CD8-positive, alpha-beta memory T cell (primary cell): ENCODE measurements at regions not wholly inside any gene's neighbourhood (a gene's known extent, or its start where the extent isn't known, plus 50 kb on each side); places are given as distances from the start of the nearest gene placed in this dataset.

ENCODE experiments used
- CTCF ChIA-PET: fragments of 350-600 bp; sonication (Branson Sonifier 250); formaldehyde crosslinking; loops from one replicate; lab custom pipeline; 2021; ENCODE audit warnings: antibody characterized with exemption; lab: Charles Lee
- POLR2A ChIA-PET: fragments of 350-600 bp; sonication (Branson Sonifier 250); formaldehyde crosslinking; loops from one replicate; lab custom pipeline; 2021; ENCODE audit warnings: antibody characterized with exemption; lab: Charles Lee
- DNase-seq, 5 donors: peaks; one replicate each; pipeline versions ENCODE4 v3.0.0 to v3.0.0-alpha.2; 2020 to 2022; ENCODE audit warnings: mixed read lengths in 1 of 5
- H3K27ac ChIP-seq: one replicate; pipeline ENCODE4 v1.7.0; 2013; ENCODE audit warnings: low read depth, mild to moderate bottlenecking, low read length, moderate library complexity
- H3K27me3 ChIP-seq: 2 replicates; pipeline ENCODE4 v1.7.0; 2013; ENCODE audit warnings: low read length, mild to moderate bottlenecking; ENCODE audit not compliant: insufficient read depth, poor library complexity, severe bottlenecking
- H3K36me3 ChIP-seq: 2 replicates; pipeline ENCODE4 v1.7.0; 2013; ENCODE audit warnings: mild to moderate bottlenecking, low read length, moderate library complexity; ENCODE audit not compliant: insufficient read depth
- H3K4me1 ChIP-seq: 2 replicates; pipeline ENCODE4 v1.7.0; 2013; ENCODE audit warnings: mild to moderate bottlenecking, low read length, moderate library complexity; ENCODE audit not compliant: insufficient read depth
- H3K4me3 ChIP-seq: 2 replicates; pipeline ENCODE4 v1.7.0; 2013; ENCODE audit warnings: mild to moderate bottlenecking, low read length
- H3K9me3 ChIP-seq: 2 replicates; pipeline ENCODE4 v1.7.0; 2013; ENCODE audit warnings: mild to moderate bottlenecking, low read length
- H3K27ac Mint-ChIP-seq, 8 donors: one replicate each; pipeline ENCODE4 v1.8.0; 2020 to 2021; ENCODE audit warnings: mixed read lengths in 8 of 8, mild to moderate bottlenecking in 6 of 8, inconsistent platforms in 3 of 8, moderate library complexity in 3 of 8
- H3K27me3 Mint-ChIP-seq, 2 donors: one replicate each; pipeline ENCODE4 v1.8.0; 2020 to 2021; ENCODE audit warnings: mixed read lengths in 2 of 2, mild to moderate bottlenecking in 1 of 2, moderate library complexity in 1 of 2
- H3K36me3 Mint-ChIP-seq, 3 donors: one replicate each; pipeline ENCODE4 v1.8.0; 2020 to 2021; ENCODE audit warnings: mixed read lengths in 3 of 3, inconsistent platforms in 1 of 3, mild to moderate bottlenecking in 1 of 3
- H3K4me1 Mint-ChIP-seq, 3 donors: one replicate each; pipeline ENCODE4 v1.8.0; 2020 to 2021; ENCODE audit warnings: mixed read lengths in 3 of 3, inconsistent platforms in 1 of 3, mild to moderate bottlenecking in 1 of 3
- H3K4me3 Mint-ChIP-seq, 7 donors: one replicate each; pipeline ENCODE4 v1.8.0; 2020 to 2021; ENCODE audit warnings: mixed read lengths in 7 of 7, mild to moderate bottlenecking in 6 of 7, moderate library complexity in 4 of 7, inconsistent platforms in 2 of 7
- H3K9me3 Mint-ChIP-seq, 5 donors: one replicate each; pipeline ENCODE4 v1.8.0; 2020 to 2022; ENCODE audit warnings: mixed read lengths in 5 of 5, mild to moderate bottlenecking in 3 of 5, moderate library complexity in 2 of 5, inconsistent platforms in 1 of 5

- Histone ChIP-seq H3K9me3 (no peaks in the 10 kb centered on the region), H3K27ac (no peak overlapping the region), H3K36me3 (no peaks in the 10 kb centered on the region), H3K4me3 (no peak overlapping the region), H3K27me3 (no peaks in the 10 kb centered on the region), H3K4me1 (no peaks in the 10 kb centered on the region)
- Mint-ChIP-seq H3K27me3 (no peaks in the 10 kb centered on the region), H3K4me1 (no peaks in the 10 kb centered on the region), H3K27ac (no peak overlapping the region), H3K36me3 (no peaks in the 10 kb centered on the region), H3K4me3 (no peak overlapping the region), H3K9me3 (peaks cover 0 to 2% (median 0%) of the 10 kb centered on the region in 5 donors)
- no peak for DNase-seq
- CTCF ChIA-PET = no interaction called here
- POLR2A ChIA-PET = no interaction called here
Observed at GRCh38 chr1:103341377-103341880, 184.1 kb upstream of the RNPC3 start.

DNA sequence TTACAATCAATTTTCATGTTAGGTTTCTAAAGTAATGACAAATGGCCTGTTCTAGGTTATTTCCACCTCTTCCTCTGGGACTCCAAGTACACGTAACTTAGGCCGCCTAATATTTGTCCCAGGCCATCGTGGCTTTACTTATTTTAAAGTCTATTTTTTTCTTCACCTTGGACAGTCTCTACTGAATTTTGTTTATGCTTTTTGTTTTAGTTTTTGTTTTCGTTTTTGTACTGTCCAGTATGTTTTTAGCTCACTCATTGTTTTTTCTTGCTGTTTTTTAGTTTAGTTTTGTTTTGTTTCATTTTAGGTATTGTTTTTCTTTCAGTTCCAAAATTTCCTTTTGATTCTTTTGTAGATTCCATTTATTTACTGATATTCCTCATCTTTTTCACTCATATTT is 187.7 kb upstream of the RNPC3 start:
- DNase-seq = no peak
- H3K4me3 Mint-ChIP-seq = no peak overlapping the region
- ChIA-PET CTCF (no interaction called here), POLR2A (no interaction called here)
- H3K4me1 ChIP-seq = no peaks in the 10 kb centered on the region
- H3K36me3 ChIP-seq = no peaks in the 10 kb centered on the region
- no peaks in the 10 kb centered on the region for H3K36me3 Mint-ChIP-seq
- H3K27ac ChIP-seq = no peak overlapping the region
- H3K27me3 Mint-ChIP-seq = no peaks in the 10 kb centered on the region
- no peak overlapping the region for H3K4me3 ChIP-seq
- no peaks in the 10 kb centered on the region for H3K9me3 ChIP-seq
- no peak overlapping the region for H3K27ac Mint-ChIP-seq
- H3K27me3 ChIP-seq = no peaks in the 10 kb centered on the region
- no peaks in the 10 kb centered on the region for H3K4me1 Mint-ChIP-seq
- peaks cover 0 to 2% (median 0%) of the 10 kb centered on the region in 5 donors for H3K9me3 Mint-ChIP-seq

- Histone ChIP-seq H3K4me3 (no peak overlapping the region), H3K9me3 (no peaks in the 10 kb centered on the region), H3K4me1 (no peaks in the 10 kb centered on the region), H3K27me3 (no peaks in the 10 kb centered on the region), H3K27ac (no peak overlapping the region), H3K36me3 (no peaks in the 10 kb centered on the region)
- Mint-ChIP-seq H3K4me1 (no peaks in the 10 kb centered on the region), H3K27me3 (no peaks in the 10 kb centered on the region), H3K27ac (no peak overlapping the region), H3K36me3 (no peaks in the 10 kb centered on the region), H3K4me3 (no peak overlapping the region), H3K9me3 (peaks cover 0 to 1% (median 0%) of the 10 kb centered on the region in 5 donors)
- POLR2A ChIA-PET = no interaction called here
- CTCF ChIA-PET = no interaction called here
- DNase-seq = no peak
Observed at GRCh38 chr1:103336408-103336807, 189.1 kb upstream of the RNPC3 start.

GRCh38 chr1:103333141-103333540 is 192.4 kb upstream of the RNPC3 start:
- no peak overlapping the region for H3K4me3 Mint-ChIP-seq
- POLR2A ChIA-PET = no interaction called here

GRCh38 chr1:103327054-103327719 is 198.3 kb upstream of the RNPC3 start:
- no peaks in the 10 kb centered on the region for H3K27me3 Mint-ChIP-seq

More at GRCh38 chr1:103333141-103333540, 192.4 kb upstream of the RNPC3 start:
- H3K4me1 ChIP-seq = no peaks in the 10 kb centered on the region
- H3K4me3 ChIP-seq = no peak overlapping the region
- no peak overlapping the region for H3K27ac ChIP-seq
- Mint-ChIP-seq H3K4me1 (no peaks in the 10 kb centered on the region), H3K27ac (no peak overlapping the region), H3K9me3 (peaks cover 0 to 3% (median 0%) of the 10 kb centered on the region in 5 donors), H3K27me3 (no peaks in the 10 kb centered on the region), H3K36me3 (no peaks in the 10 kb centered on the region)
- H3K36me3 ChIP-seq = no peaks in the 10 kb centered on the region
- no peak for DNase-seq
- no peaks in the 10 kb centered on the region for H3K9me3 ChIP-seq
- CTCF ChIA-PET = no interaction called here
- H3K27me3 ChIP-seq = no peaks in the 10 kb centered on the region

GRCh38 chr1:103326595-103326994 is 198.9 kb upstream of the RNPC3 start:
- no peaks in the 10 kb centered on the region for H3K36me3 ChIP-seq
- Mint-ChIP-seq H3K27me3 (no peaks in the 10 kb centered on the region), H3K4me3 (no peak overlapping the region), H3K9me3 (peaks cover 4 to 15% (median 7%) of the 10 kb centered on the region in 5 donors), H3K4me1 (no peaks in the 10 kb centered on the region), H3K27ac (no peak overlapping the region), H3K36me3 (no peaks in the 10 kb centered on the region)
- no peak overlapping the region for H3K27ac ChIP-seq
- no peak overlapping the region for H3K4me3 ChIP-seq
- H3K4me1 ChIP-seq = no peaks in the 10 kb centered on the region
- ChIA-PET POLR2A (no interaction called here), CTCF (no interaction called here)
- no peaks in the 10 kb centered on the region for H3K27me3 ChIP-seq
- no peaks in the 10 kb centered on the region for H3K9me3 ChIP-seq
- DNase-seq = no peak

More at GRCh38 chr1:103327054-103327719, 198.3 kb upstream of the RNPC3 start:
- no peak overlapping the region for H3K27ac Mint-ChIP-seq
- DNase-seq = no peak
- H3K4me1 Mint-ChIP-seq = no peaks in the 10 kb centered on the region
- H3K4me3 Mint-ChIP-seq = no peak overlapping the region
- H3K27me3 ChIP-seq = no peaks in the 10 kb centered on the region
- H3K4me3 ChIP-seq = no peak overlapping the region
- no peaks in the 10 kb centered on the region for H3K36me3 Mint-ChIP-seq
- no peaks in the 10 kb centered on the region for H3K4me1 ChIP-seq
- H3K9me3 Mint-ChIP-seq = peaks cover 4 to 15% (median 7%) of the 10 kb centered on the region in 5 donors
- no peak overlapping the region for H3K27ac ChIP-seq
- ChIA-PET CTCF (no interaction called here), POLR2A (no interaction called here)
- H3K36me3 ChIP-seq = no peaks in the 10 kb centered on the region
- no peaks in the 10 kb centered on the region for H3K9me3 ChIP-seq

- ChIA-PET CTCF (no interaction called here), POLR2A (no interaction called here)
- no peak for DNase-seq
- Mint-ChIP-seq H3K36me3 (no peaks in the 10 kb centered on the region), H3K4me3 (no peak overlapping the region), H3K27me3 (no peaks in the 10 kb centered on the region), H3K27ac (no peak overlapping the region), H3K9me3 (peaks cover 0 to 9% (median 0%) of the 10 kb centered on the region in 5 donors), H3K4me1 (no peaks in the 10 kb centered on the region)
- H3K27me3 ChIP-seq = no peaks in the 10 kb centered on the region
- H3K9me3 ChIP-seq = no peaks in the 10 kb centered on the region
- H3K36me3 ChIP-seq = no peaks in the 10 kb centered on the region
- no peak overlapping the region for H3K27ac ChIP-seq
- no peaks in the 10 kb centered on the region for H3K4me1 ChIP-seq
- no peak overlapping the region for H3K4me3 ChIP-seq
Observed at GRCh38 chr1:103309786-103310185, 201.5 kb upstream of the COL11A1 start.

DNA sequence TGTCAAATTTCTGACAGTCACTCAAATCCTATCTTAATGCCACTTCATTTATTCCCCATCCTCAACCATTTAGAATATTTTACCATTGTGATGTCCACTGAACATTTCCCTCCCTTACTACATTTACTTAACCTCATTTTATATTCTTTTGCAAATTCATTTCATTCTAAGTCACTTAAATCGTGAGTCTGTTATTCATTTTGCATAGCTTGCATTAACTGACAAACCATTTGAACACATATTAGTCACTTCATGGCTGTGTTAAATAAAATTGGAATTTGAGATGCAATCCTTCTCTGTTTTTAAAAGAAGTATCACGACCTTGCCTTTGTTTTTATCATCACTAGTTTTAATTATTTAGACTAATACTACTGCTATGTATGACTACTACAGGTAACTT is 199.4 kb upstream of the COL11A1 start:
- H3K27ac Mint-ChIP-seq = no peak overlapping the region
- no peaks in the 10 kb centered on the region for H3K9me3 ChIP-seq
- H3K4me1 ChIP-seq = no peaks in the 10 kb centered on the region
- peaks cover 0 to 13% (median 1%) of the 10 kb centered on the region in 5 donors for H3K9me3 Mint-ChIP-seq
- H3K27ac ChIP-seq = no peak overlapping the region
- H3K4me1 Mint-ChIP-seq = no peaks in the 10 kb centered on the region
- H3K4me3 ChIP-seq = no peak overlapping the region
- POLR2A ChIA-PET = no interaction called here
- DNase-seq = no peak
- no peak overlapping the region for H3K4me3 Mint-ChIP-seq
- no peaks in the 10 kb centered on the region for H3K27me3 Mint-ChIP-seq
- CTCF ChIA-PET = no interaction called here
- no peaks in the 10 kb centered on the region for H3K36me3 ChIP-seq
- H3K36me3 Mint-ChIP-seq = no peaks in the 10 kb centered on the region
- H3K27me3 ChIP-seq = no peaks in the 10 kb centered on the region
